ENCODE measurements at regions not wholly inside any gene's neighbourhood (a gene's known extent, or its start where the extent isn't known, plus 50 kb on each side); places are given as distances from the start of the nearest gene placed in this dataset.

DNA sequence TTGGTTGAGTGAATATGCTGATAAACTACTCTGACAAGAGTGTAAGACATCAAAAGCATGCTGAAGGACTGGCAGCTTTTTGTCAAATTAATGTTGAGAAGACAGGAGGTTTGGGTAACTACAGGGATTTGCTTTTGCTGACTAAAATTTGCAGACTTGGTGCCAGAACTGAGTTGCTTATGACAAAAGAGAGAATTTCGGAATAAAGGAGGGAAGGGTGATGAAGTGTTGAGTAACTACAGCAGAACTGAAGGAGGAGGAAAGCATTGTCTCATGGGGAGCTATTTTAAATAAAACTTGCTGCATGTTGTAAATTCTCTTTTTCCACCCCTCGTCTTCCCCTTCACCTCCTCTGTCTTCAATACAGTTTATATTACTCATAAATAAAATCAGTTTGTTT is 296.1 kb downstream of the YTHDC2 start:
- TF ChIP-seq, protein P1, sequence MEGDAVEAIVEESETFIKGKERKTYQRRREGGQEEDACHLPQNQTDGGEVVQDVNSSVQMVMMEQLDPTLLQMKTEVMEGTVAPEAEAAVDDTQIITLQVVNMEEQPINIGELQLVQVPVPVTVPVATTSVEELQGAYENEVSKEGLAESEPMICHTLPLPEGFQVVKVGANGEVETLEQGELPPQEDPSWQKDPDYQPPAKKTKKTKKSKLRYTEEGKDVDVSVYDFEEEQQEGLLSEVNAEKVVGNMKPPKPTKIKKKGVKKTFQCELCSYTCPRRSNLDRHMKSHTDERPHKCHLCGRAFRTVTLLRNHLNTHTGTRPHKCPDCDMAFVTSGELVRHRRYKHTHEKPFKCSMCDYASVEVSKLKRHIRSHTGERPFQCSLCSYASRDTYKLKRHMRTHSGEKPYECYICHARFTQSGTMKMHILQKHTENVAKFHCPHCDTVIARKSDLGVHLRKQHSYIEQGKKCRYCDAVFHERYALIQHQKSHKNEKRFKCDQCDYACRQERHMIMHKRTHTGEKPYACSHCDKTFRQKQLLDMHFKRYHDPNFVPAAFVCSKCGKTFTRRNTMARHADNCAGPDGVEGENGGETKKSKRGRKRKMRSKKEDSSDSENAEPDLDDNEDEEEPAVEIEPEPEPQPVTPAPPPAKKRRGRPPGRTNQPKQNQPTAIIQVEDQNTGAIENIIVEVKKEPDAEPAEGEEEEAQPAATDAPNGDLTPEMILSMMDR (IDR thresholded peaks at IDR 0.05; ENCODE audit: low read length), result no peak
- TF ChIP-seq EZH2 (IDR thresholded peaks at IDR 0.05; ENCODE audit: borderline replicate concordance, low read length), result no peak
